Osteoblast (primary cell): ENCODE measurements at regions not wholly inside any gene's neighbourhood (a gene's known extent, or its start where the extent isn't known, plus 50 kb on each side); places are given as distances from the start of the nearest gene placed in this dataset.
A peak's percentile ranks its signal among the peaks of the same experiment; 100 is the strongest.

Experiments
- DNase-seq: peaks from one replicate; pipeline ENCODE4 v3.0.0; 2011; ENCODE audit warnings: low spot score, mixed read lengths; ENCODE audit not compliant: insufficient read length; ENCODE audit errors: missing footprints
- H2AFZ ChIP-seq: 2 replicates; pipeline ENCODE4 v1.6.0; 2011; ENCODE audit warnings: mild to moderate bottlenecking, low read length
- H3K27ac ChIP-seq: 2 replicates; pipeline ENCODE4 v1.5.1; 2011; ENCODE audit warnings: mild to moderate bottlenecking, low read depth, low read length, moderate library complexity
- H3K27me3 ChIP-seq: 2 replicates; pipeline ENCODE4 v1.6.0; 2012; ENCODE audit warnings: mild to moderate bottlenecking, control low read depth, inconsistent platforms, low read length, moderate library complexity; ENCODE audit not compliant: insufficient read depth
- H3K36me3 ChIP-seq: 2 replicates; pipeline ENCODE4 v1.5.1; 2011; ENCODE audit warnings: mild to moderate bottlenecking, low read length, control low read depth, moderate library complexity; ENCODE audit not compliant: insufficient read depth
- H3K4me1 ChIP-seq: 2 replicates; pipeline ENCODE4 v1.5.1; 2011; ENCODE audit warnings: mild to moderate bottlenecking, low read length, control low read depth, moderate library complexity; ENCODE audit not compliant: insufficient read depth
- H3K4me2 ChIP-seq: 2 replicates; pipeline ENCODE4 v1.6.0; 2011; ENCODE audit warnings: mild to moderate bottlenecking, low read length; ENCODE audit not compliant: insufficient read depth
- H3K4me3 ChIP-seq: fragments of 200-600 bp; sonication (generic); 3 replicates; pipeline ENCODE4 v1.5.1; 2012; ENCODE audit warnings: mild to moderate bottlenecking, low read length, inconsistent platforms; ENCODE audit not compliant: insufficient read depth
- H3K79me2 ChIP-seq: 2 replicates; pipeline ENCODE4 v1.6.0; 2012; ENCODE audit warnings: mild to moderate bottlenecking, low read length, control low read depth, inconsistent platforms; ENCODE audit not compliant: insufficient read depth
- H3K9me3 ChIP-seq: 2 replicates; pipeline ENCODE4 v1.5.1; 2011; ENCODE audit warnings: low read depth, low read length, control low read depth
- H4K20me1 ChIP-seq: 2 replicates; pipeline ENCODE4 v1.6.0; 2012; ENCODE audit warnings: mild to moderate bottlenecking, low read length, control low read depth; ENCODE audit not compliant: insufficient read depth
- CTCF ChIP-seq: IDR thresholded peaks from 2 replicates; pipeline ENCODE4 v1.5.1; 2011; ENCODE audit warnings: mild to moderate bottlenecking, low read depth, low read length, moderate library complexity; ENCODE audit errors: extremely low read depth

GRCh38 chr16:86814256-86814655, 235.9 kb downstream of the FOXL1 start:
- no peak for TF ChIP-seq CTCF
- no peak overlapping the region for H3K4me3 ChIP-seq
- no peak overlapping the region for H3K27ac ChIP-seq
- H3K4me2 ChIP-seq, result no peak overlapping the region
- H3K9me3 ChIP-seq, result no peaks in the 10 kb centered on the region
- DNase-seq, result no peak
- H3K36me3 ChIP-seq, result no peaks in the 10 kb centered on the region
- no peak overlapping the region for H2AFZ ChIP-seq
- no peaks in the 10 kb centered on the region for H4K20me1 ChIP-seq
- peaks cover 8% of the 10 kb centered on the region for H3K4me1 ChIP-seq
- H3K27me3 ChIP-seq, result peaks cover 47% of the 10 kb centered on the region
- H3K79me2 ChIP-seq, result no peaks in the 10 kb centered on the region

- Histone ChIP-seq H3K36me3 (no peaks in the 10 kb centered on the region), H3K4me2 (no peak overlapping the region), H2AFZ (no peak overlapping the region), H4K20me1 (no peaks in the 10 kb centered on the region), H3K79me2 (no peaks in the 10 kb centered on the region), H3K4me1 (no peaks in the 10 kb centered on the region), H3K27ac (no peak overlapping the region), H3K4me3 (no peak overlapping the region), H3K9me3 (no peaks in the 10 kb centered on the region), H3K27me3 (peaks cover 44% of the 10 kb centered on the region)
- TF ChIP-seq CTCF, result no peak
- no peak for DNase-seq
Measured at GRCh38 chr16:86816930-86817625, 238.7 kb downstream of the FOXL1 start.

- no peak for DNase-seq
- Histone ChIP-seq H3K27me3 (peaks cover 40% of the 10 kb centered on the region), H2AFZ (no peak overlapping the region), H3K27ac (no peak overlapping the region), H3K36me3 (no peaks in the 10 kb centered on the region), H4K20me1 (no peaks in the 10 kb centered on the region), H3K4me1 (peaks cover 14% of the 10 kb centered on the region), H3K4me3 (no peak overlapping the region), H3K4me2 (no peak overlapping the region), H3K9me3 (no peaks in the 10 kb centered on the region), H3K79me2 (no peaks in the 10 kb centered on the region)
- no peak for TF ChIP-seq CTCF
Measured at GRCh38 chr16:86818671-86819532, 240.6 kb downstream of the FOXL1 start.

GRCh38 chr16:86819533-86819892, 241.2 kb downstream of the FOXL1 start:
- H4K20me1 ChIP-seq, result no peaks in the 10 kb centered on the region
- H3K4me2 ChIP-seq, result no peak overlapping the region
- no peak for DNase-seq
- peaks cover 38% of the 10 kb centered on the region for H3K27me3 ChIP-seq
- no peaks in the 10 kb centered on the region for H3K36me3 ChIP-seq
- no peak overlapping the region for H3K4me3 ChIP-seq
- H3K27ac ChIP-seq, result no peak overlapping the region
- peaks cover 19% of the 10 kb centered on the region for H3K4me1 ChIP-seq
- no peaks in the 10 kb centered on the region for H3K79me2 ChIP-seq
- H2AFZ ChIP-seq, result no peak overlapping the region
- TF ChIP-seq CTCF, result peak; percentile 33
- H3K9me3 ChIP-seq, result no peaks in the 10 kb centered on the region
